Cardiac septum (tissue), 1 donor: ENCODE measurements at regions not wholly inside any gene's neighbourhood (a gene's known extent, or its start where the extent isn't known, plus 50 kb on each side); places are given as distances from the start of the nearest gene placed in this dataset.
"Not testable (repeated sequence)": the region's sequence is repeated elsewhere in the genome, so short reads cannot be mapped to it uniquely, and the experiment has no call there.

Experiments used
- DNase-seq: peaks from one replicate; pipeline ENCODE4 v3.0.0-alpha.2; 2020; ENCODE audit warnings: low spot score
- intact Hi-C: fragments of 100-400 bp; cut with DNase I; formaldehyde crosslinking; loops from one replicate; pipeline ENCODE4 v1.14.0; 2022
- donor health status: DM: no; HTN: no; CAD: no.

GRCh38 chr3:40872258-40872920 is 326.9 kb upstream of the CTNNB1 start:
- DNase-seq, result no peak
- intact Hi-C loops, result loop anchor here (10.0 kb wide), 1 partner anchor 288 kb away; no protein-coding TSS in a partner anchor

DNA sequence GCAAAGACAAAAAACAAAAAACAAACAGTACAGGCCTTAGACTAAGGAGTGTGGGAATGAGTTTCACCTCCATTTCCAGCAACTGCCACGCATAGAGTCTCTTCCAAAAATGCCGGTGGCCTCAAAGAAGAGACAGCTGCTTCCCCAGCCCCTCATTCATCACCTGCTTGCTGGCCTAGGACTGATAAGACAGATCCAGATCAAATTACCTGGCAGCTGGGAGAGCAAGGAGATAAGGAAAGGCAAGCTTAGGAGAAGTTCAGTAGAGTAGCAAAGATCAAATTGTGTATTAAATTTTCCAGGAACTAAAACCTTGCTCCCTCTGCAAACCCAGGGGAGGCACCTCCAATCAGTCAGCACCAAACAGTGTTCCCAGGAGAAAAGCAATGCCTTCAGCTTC is 325.8 kb upstream of the CTNNB1 start:
- intact Hi-C loops, result loop anchor here (10.0 kb wide), 1 partner anchor 289 kb away; no protein-coding TSS in a partner anchor

DNA sequence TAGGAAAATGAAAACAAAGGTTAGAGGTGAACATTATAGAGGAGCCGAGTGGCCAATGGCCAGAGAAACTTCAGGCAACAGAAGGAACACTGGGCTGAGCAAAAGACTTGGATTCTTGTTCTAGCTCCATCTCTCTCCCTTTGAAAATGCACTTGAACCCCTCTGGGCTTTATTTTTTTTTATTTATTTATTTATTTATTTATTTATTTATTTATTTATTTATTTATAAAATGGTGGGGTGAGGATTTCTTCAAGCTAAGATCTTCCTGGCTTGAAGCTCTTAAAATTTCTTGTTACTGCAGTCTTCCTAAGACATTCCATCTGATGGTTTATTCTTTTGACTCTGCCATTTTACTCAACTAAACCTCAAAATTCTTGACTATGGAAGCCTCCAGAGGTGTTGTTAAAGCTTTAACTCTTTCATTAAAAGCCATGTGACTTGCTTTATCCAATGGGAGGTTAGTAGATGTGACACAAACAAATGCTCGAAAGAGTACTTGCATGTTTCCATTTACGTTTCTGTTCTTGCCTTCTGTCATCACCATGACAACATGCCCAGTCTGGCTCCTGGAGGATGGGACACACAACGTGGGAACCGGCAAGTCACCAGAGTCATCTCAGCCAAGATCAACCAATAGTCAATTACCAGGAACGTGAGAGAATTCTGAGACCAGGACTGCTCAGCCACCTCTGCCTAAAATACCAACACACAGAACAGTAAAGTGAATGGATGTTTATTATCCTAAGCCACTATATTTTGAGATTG is 325.2 kb upstream of the CTNNB1 start:
- DNase-seq, result no peak
- intact Hi-C loops, result loop anchor here (10.0 kb wide), 1 partner anchor 289 kb away; no protein-coding TSS in a partner anchor

More for the DNA sequence above, 325.8 kb upstream of the CTNNB1 start:
- no peak for DNase-seq

DNA sequence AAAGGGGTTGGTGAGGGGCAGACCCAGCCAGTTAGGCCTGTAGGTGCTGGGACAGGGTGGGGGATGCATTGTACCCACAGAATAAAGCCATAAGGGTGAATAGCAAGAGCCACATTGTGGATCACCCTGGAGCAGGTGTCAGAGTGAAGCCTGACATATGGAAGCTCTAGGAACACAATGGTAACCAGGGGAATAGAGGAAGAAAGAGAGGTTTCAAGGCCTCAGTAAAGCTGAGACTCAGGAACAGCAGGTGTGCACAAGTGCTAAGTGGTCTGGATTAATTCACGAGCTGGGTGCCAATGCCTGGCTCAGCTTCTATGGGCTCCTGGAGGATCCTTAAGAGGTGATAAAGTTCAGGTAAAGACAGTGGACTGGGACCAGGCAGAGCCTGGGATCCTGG is 323.7 kb upstream of the CTNNB1 start:
- no peak for DNase-seq
- intact Hi-C loops, result loop anchor here (5.0 to 10.0 kb wide), 2 partner anchors 183 to 291 kb away; no protein-coding TSS in a partner anchor

GRCh38 chr3:40876009-40876408 is 323.3 kb upstream of the CTNNB1 start:
- no peak for DNase-seq
- intact Hi-C loops, result loop anchor here (2.0 to 10.0 kb wide), 3 partner anchors 95 to 291 kb away; no protein-coding TSS in a partner anchor

DNA sequence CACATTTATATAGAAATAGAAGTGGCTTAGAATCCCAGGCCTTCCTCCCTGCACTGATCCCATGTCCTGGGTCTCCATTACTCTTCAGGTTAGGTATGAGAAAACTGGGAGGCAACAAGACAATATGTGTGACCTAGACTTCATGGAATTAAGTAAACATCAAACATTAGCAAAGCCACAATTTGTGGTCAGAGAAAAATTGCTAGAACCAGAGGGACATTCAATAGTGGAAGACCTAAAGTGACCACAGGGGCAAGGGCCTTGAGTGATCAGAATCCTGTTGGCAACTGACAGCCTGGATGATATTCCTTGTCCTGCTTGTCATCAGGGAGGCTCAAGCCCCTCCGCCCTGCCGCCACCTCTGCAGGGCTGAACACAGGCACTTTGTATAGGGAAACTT is 322.8 kb upstream of the CTNNB1 start:
- intact Hi-C loops, result loop anchor here (2.0 to 10.0 kb wide), 3 partner anchors 96 to 292 kb away; no protein-coding TSS in a partner anchor
- no peak for DNase-seq

DNA sequence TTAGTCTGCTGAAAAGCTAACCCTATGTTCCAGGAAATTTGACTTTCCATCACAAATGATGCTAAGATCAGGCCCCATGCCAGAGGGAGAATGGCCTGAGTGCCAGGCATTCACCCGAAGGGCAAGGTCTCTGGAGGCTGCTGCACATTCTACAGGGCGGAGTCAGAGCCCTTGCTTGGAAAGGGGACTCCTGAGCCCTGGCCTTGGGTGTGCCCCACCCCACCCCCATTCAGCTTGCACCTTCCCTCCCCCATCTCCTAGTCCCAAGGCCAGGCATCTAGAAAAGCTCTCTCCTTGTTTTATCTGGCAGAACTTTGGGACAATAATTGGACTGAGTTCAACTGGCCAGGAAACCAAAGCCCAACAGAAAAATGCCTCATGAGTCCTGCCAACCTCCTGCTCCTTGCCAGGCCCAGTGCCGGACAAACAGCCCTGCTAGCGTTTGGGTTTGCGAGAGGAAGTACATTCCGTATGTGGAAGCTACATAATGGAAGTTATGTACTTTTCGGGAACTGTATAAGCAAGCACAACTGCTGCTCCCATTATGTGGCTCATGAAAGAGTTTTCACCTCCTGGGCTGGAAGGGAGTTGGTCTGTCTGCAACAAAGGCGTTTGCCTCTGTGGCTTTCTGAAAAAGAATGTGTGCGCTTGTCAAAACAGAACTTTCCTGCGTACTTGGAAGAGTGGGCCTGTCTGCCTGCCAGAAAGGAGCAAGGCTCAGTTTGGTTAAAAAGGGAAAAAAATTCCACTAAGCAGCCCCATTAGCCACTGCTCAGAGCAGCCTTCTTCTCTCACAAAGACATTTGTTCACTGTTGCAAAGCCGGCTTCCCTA is 321.5 kb upstream of the CTNNB1 start:
- peak; percentile 82 for DNase-seq
- intact Hi-C loops, result loop anchor here (1.0 to 10.0 kb wide), 6 partner anchors 93 to 323 kb away; no protein-coding TSS in a partner anchor

DNA sequence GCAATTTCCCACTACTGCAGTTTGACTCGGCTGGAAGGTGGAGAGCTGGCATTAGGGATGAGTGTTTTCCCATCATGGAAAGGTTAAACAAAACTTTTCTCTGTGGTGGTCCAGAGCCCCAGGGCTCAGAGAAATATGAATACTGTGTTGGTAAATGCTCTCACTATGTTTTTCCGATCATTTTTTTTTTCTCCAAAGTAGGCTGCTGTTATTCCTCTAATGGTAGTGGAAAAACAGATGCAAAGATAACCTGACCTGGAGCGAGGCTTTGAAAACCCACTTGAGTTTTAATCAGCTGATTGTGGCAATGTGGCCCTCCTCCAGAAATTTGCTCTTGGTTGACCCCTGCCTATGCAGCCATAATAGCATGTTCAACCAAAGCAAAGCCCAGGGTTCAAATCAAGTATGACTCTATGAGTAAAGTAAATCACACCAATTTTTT is 320.8 kb upstream of the CTNNB1 start:
- intact Hi-C loops, result loop anchor here (1.0 to 10.0 kb wide), 5 partner anchors 93 to 322 kb away; no protein-coding TSS in a partner anchor
- DNase-seq, result no peak

DNA sequence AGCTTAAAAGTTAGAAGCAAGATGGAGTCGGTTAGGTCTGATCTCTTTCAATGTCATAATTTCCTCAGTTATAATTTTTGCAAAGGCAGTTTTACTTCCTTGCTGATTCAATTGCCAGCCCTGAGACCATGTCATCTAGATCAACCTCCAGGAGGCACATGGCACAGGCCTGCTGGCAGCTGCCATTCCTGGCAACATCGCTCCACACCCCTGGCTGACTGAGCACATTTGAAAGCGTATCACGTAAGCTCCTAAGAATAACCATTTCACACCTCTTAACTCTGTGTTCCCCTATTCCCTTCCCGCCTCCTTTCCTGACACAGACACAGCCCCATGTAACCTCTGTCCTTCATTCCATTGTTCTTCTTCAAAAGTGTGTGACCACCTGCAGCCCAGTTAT is 313.9 kb upstream of the CTNNB1 start:
- intact Hi-C loops, result no loop called here
- DNase-seq, result no peak

- DNase-seq, result no peak
- intact Hi-C loops, result no loop called here
Observed at GRCh38 chr3:40886660-40887425, 312.5 kb upstream of the CTNNB1 start.

DNA sequence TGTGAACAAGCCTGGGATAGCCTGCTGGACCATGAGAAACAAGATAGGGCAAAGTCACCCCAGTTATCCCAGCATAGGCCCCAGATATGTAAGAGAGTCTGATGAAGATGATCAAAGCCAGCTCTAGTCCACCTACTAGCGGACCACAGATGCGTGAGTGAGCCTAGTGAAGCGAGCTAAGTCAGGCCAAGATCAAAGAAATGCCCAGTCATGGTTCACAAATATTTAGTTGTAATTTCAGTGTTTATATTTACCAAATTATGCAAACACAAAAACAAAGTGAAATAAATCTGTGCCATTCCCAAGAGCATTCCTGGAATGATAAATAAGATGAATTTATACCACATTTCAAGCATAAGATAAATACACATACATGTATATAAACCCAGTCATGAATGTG is 308.1 kb upstream of the CTNNB1 start:
- no peak for DNase-seq

DNA sequence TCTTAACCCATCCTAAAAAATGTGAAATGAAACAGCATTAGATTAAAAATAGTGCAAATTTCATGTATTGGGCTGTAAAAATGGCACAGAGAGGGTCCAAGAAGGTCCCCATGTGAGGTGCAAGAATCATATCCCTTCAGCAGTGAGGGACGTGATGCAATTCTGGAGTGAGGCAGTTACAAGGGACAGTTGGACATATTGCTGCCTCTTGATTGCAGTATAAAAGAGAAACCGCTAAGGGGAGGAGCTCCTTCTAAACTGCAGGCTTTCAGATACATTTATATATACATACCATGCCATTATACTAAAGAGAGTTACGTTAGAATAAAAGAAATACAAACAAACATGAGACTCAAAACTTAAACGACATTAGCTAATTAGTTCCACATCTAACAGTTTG is 304.2 kb upstream of the CTNNB1 start:
- no peak for DNase-seq
- intact Hi-C loops, result no loop called here

More for the DNA sequence above, 308.1 kb upstream of the CTNNB1 start:
- intact Hi-C loops, result no loop called here

GRCh38 chr3:40899286-40899712 is 300.0 kb upstream of the CTNNB1 start:
- intact Hi-C loops, result no loop called here
- DNase-seq, result no peak

DNA sequence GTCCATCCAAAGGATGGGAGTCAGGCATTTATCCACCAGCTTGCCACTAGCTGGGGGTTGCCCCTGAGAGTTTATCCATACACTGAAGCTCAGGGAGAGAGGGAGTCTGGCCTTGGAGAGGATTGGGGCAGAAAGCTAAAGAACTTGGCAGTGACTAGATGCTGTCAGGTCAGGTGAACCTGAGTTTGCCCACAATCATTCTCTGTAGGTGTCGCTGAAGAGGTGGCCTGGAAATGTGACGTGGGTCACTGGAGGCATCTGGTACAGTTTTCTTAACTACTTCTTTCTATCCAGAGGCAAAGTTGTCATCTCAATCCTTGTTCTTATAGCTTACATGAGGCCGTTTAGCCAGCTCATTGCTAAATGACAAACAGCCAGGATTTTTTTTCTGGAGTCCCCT is 298.0 kb upstream of the CTNNB1 start:
- intact Hi-C loops, result no loop called here

GRCh38 chr3:40901796-40902195 is 297.5 kb upstream of the CTNNB1 start:
- intact Hi-C loops, result no loop called here
- no peak for DNase-seq

More for the DNA sequence above, 298.0 kb upstream of the CTNNB1 start:
- DNase-seq, result no peak

GRCh38 chr3:40907907-40908465 is 291.3 kb upstream of the CTNNB1 start:
- intact Hi-C loops, result not testable (repeated sequence)

DNA sequence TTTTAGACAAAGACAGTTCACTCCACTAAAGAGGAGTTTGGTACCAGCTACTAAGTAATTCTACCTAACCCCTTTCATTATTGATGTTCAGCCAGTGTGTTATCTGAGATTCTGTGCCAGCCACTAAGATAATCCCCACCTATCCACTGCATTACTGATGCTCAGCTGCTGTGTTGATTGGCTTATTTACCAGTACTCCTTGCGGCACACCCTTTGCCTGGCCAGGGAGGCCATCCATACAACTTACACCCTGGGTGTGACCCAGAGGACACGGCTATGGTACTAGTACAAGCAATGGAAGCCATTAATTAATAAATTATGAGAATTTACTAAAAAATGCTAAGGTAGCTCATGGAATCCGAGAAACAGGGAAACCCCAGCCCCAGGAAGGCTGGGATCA is 290.7 kb upstream of the CTNNB1 start:
- intact Hi-C loops, result no loop called here
- no peak for DNase-seq

More at GRCh38 chr3:40907907-40908465, 291.3 kb upstream of the CTNNB1 start:
- DNase-seq, result not testable (repeated sequence)

- DNase-seq, result no peak
- intact Hi-C loops, result no loop called here
Observed at GRCh38 chr3:40911264-40911663, 288.0 kb upstream of the CTNNB1 start.
